ENCODE measurements at regions not wholly inside any gene's neighbourhood (a gene's known extent, or its start where the extent isn't known, plus 50 kb on each side); places are given as distances from the start of the nearest gene placed in this dataset.

GRCh38 chr5:157997991-157998504, 139.1 kb upstream of the CLINT1 start:
- TF ChIP-seq POLR2A (IDR thresholded peaks at IDR 0.05) (no peak), CTCF (IDR thresholded peaks at IDR 0.05) (no peak)

Data from Peyer's patch (tissue), 4 donors.